IPS DF 4.7 (cell line): ENCODE measurements at regions not wholly inside any gene's neighbourhood (a gene's known extent, or its start where the extent isn't known, plus 50 kb on each side); places are given as distances from the start of the nearest gene placed in this dataset.
"Not testable (repeated sequence)": the region's sequence is repeated elsewhere in the genome, so short reads cannot be mapped to it uniquely, and the experiment has no call there.

Experiments used
- DNase-seq: peaks from one replicate; pipeline ENCODE4 v3.0.0-alpha.2; 2013; ENCODE audit warnings: low spot score; ENCODE audit errors: extremely low read depth

DNA sequence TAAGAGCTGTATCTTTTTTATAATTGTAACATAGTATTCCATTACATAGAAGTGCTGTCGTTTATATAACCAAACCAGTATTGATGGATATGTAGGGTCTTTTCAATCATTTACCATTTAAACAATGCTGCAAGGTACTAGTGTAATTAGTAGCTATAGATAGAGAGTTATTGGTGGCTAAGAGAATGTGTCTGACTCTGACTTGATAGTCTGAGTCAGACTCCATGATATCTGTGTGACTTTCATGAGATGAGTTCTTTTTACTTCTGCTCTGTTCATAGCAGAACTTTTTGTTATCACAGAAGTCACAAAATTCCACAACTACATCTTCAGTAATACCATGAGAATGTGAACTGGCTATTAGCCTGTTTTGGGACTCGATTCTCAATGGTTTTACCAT is 150.6 kb downstream of the FHIP1A start:
- DNase-seq, result no peak

DNA sequence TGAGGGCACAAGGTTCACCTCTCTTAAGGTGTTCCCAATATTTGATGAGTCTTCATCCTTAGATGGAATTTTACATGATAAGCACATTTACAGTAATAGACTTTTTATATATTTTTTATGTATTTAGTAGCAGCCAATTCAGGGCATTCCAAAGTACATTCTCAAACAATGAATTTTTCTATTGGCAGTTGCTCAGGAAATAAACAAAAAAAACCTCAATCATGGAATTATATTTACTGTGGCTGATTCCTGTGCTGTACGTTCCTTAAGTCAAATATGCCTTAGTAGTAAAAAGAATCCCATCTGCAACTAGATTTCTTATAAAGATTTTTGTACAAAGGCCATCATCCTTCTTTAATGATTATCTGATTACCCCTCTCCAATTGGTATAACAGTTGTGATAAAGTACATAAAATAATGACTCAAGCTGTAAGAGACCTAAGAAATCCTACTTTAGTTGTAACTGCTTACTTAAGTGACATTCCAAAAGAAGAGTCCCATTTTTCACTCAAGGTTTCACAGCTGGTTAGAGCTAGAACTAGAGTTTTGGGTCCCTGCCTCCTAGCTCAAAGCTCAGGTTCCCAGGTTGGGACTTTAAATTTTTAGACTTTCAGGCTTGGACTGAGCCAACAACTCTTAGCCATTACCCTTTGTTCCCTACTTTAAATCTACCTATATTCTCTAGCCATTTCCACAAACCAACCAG is 152.7 kb downstream of the FHIP1A start:
- no peak for DNase-seq

DNA sequence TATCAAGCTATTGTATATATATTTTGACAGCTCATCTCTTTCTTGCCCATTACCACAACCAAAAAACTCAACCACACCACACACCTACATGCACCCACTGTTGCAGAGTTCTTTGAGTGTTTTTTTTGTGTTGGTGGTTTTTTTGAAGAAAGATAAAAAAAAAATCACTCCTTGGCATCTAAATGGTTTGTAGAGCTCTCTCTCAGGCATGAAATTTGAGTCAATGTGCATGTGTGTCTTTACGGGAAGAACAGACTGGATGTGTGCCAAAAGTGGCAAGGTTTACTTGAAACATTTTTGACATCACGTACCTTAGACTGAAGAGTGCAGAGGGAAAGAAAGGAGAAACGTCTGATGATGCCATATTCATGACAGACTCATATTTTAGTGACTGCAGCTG is 154.2 kb downstream of the FHIP1A start:
- no peak for DNase-seq

DNA sequence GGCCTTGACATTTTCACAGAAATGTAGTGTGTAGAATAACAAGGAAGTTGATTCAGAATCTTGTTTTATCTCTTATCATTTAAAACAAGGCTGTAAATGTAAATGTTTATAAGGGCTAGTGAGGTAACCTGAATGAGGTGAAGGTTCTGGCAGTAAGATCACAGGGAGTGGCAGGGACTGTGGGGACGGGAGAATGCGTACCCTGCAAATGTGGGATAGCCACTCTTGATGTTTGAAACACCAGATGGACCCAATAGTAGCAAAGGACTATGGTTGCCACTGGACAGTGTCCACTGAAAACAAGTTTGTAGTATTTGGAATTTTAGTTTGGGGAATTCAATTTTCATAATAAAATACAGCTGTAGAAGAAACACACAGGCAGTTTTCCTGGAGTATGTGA is 155.3 kb downstream of the FHIP1A start:
- no peak for DNase-seq

DNA sequence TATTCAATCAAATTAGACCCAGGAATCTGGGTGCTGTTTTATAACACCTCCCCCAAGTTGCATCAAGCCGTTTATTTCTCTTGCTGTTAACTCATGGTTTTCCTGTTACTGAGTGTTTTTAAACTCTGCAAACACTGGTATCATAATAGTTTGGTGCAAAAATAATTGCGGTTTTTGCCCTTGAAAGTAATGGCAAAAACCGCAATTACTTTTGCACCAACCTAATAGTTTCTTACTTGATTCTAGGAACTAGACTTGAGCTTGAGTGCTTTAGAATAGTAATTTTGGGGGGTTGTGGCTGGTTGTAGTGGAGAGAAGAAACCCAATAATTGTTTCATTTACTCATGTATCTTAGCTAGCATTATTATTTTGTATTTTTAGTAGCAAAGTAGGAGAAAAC is 156.6 kb downstream of the FHIP1A start:
- DNase-seq, result no peak

DNA sequence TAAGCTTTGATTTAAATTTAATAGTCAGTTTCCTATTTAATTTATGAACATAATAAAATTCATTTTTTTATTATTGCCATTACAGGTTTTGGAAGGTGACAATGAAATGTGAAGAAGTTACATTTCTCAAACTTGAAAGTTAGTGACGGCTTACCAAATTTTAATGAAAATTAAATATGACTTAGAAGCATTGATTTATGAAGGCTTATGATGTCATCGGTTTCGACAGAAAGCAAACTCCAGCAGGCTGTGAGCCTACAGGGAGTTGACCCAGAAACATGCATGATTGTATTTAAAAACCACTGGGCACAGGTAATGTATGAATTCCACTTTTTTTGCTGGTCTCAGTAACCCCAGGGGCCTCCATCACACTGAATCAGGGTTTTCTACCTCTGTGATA is 157.1 kb downstream of the FHIP1A start:
- DNase-seq, result no peak

DNA sequence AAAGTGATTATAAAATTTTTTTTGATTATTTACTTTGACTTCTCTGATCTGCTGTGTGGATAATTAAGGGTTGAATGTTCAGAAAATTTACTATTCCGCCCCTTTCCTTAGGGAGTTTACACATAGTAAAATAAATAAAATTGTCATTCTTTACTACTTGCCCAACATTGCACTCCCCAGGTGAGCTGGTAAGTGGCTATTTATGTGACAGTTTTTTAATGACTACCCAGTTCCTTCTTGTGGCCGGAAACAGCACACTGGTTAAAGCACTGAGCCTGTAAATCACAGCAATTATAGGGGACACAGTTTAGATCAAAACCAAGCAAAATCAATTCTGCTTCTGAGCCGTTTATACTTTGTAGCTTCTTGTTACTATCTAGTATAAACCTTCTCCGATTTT is 158.1 kb downstream of the FHIP1A start:
- DNase-seq, result no peak

DNA sequence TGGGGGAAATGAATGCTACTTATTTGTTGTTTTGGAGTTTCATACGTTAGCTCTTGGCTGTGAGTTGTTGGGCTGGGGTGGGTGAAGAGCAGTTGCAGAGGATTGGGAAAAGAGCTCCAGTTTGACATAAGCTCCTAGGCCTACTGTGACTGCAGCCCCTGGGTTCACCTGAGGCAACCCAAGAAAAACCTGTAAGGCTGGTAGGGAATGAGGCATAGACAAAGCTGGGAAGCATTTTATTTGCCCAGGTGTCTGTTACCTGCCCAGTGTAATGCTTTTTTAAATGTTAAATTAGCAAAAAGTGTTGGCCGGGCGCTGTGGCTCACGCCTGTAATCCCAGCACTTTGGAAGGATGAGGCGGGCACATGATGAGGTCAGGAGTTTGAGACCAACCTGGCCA is 160.0 kb downstream of the FHIP1A start:
- no peak for DNase-seq

DNA sequence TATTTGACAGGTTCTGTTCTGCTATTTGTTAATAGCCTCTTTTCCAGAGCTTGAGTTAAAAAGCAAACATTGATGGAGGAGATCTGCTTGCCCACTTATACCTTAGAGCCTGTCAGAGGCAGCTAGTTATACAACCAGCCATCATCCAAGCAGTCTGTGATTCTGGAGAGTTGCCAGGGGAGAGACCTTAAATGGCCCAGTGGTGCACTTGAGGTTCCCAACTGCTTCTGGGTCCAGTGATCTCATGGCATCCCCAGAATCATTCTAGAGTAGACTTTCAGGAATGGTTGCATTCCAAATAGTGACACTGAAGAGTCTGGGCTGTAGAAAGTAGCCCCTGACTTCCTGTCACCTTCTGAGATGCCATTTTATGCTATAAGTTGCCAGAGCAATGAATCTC is 160.7 kb downstream of the FHIP1A start:
- DNase-seq, result no peak

DNA sequence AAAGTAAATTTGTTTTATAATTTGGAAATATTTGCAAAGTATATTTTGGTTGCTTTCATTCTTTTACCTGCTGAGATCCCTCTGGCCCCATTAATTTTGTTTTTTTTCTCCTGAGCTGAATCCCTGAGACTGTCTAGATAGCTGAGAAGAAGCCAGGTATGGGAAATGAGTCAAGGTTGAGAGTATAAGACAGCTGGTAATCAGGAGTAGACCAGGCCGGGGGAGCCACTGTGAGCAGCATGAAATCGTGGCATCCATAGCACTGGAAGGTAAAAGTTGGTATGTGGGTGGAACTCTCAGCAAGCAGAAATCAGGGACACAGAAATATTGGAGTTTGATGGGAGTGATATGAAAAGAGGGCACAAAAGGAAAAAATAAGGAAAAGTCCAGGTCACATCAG is 164.5 kb downstream of the FHIP1A start:
- DNase-seq, result no peak

DNA sequence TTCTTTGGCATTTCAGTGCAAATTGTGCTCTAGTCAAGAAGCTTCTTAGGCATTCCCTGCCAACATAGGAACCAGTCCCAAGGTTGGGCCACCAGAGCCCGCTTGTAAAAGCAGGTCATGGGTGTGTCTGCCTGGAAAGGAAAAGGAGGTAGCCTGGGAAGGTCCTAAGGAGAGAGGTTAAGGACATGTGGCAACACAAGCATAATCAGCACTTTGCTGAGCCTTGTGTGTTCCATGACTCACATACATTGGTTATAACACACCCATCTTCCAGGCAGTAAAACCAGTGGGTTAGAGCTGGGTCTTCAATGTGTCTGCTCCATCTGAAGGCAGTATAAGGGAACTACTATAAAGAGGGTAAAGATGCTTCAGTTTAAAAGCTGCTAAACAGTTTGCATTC is 165.0 kb downstream of the FHIP1A start:
- DNase-seq, result no peak

DNA sequence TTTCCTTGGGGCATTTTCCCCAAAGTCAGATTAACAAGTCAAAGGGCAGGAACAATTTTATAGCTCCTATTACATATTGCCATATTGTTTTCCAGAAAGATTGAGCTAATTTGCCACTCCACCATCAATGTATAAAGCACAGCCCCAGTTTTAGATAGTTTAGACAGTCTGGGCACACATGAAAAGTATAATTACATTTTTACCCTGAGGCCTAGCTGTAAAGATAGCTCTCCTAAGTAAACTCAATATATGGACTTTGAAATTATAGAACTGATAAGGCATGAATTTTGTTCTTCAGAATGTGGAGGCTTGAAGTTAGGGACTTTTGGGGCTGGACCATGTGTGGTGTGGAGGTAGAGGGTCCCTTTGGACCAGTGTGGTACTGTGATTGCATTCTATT is 166.0 kb downstream of the FHIP1A start:
- DNase-seq, result no peak

DNA sequence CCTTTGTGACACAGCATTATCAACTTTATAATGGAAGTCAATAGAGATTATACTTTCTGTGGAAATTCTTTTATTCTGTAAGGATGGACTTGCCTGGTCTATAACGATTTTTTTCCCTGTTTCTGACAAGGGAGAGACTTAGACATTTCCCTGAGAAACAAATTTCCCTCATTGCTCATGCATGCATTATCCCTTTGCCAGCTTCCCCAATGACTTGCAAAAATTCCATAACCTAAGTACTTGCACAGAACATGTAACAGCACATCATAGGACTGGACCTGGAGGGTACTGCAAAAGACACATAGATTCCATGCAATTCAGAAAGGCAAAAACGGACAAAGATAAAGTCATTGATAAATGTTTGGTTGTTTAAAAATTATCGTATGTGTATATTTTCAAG is 166.7 kb downstream of the FHIP1A start:
- no peak for DNase-seq

DNA sequence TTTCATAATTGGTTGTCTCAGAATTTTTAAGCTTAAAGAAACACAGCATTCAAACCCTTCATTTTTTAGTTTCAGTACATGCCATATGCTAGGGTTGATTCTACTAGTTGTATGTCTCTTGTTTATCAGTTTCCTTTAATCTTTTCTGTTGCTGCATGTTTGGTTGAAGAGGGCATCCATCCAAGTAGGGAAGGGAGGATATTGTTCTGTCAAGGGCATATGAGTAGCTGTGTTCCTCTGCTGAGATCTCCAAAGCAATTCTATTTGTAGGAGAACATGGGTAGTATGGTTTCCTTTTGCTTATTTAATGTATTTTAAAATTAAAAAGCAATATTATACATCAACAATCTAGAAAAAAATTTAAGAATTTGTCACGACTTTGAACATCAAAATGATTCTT is 167.7 kb downstream of the FHIP1A start:
- DNase-seq, result no peak

DNA sequence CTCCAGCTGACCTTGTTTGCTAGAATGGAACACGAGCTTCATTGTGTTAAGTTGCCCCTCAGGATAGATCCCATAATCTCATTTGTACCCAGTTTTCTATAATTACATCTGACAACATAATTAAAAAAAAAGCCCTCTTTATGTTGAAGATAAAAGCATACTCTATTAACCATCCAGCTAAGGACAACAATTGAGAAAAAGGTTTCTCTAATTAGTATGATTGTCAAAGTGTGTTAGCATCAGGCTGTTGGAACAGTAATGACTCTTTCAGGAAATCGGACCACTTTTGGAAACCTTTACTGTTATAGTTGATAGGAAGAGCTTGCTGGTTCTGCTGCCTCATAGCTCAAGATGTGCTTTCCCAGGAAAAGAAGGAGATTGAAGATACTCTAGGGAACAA is 172.6 kb downstream of the FHIP1A start:
- no peak for DNase-seq

DNA sequence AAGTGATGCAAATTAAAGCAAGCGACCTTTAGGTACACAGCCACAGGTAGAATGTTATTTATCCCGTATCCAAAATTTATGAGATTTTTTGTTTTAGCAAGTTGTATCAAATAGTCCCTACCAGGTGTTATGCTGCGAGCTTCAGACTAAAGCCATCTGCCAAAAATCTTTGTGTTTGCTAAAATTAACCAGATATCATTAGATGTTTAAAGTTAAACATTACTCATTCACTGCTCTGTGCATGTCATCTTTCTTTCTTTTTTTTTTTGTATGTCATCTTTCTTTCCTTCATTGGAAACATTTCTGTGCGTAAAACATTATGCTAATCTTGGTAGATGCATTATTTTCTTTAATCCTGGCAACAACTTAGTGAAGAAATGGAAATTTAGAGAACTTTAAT is 173.1 kb downstream of the FHIP1A start:
- DNase-seq, result no peak

DNA sequence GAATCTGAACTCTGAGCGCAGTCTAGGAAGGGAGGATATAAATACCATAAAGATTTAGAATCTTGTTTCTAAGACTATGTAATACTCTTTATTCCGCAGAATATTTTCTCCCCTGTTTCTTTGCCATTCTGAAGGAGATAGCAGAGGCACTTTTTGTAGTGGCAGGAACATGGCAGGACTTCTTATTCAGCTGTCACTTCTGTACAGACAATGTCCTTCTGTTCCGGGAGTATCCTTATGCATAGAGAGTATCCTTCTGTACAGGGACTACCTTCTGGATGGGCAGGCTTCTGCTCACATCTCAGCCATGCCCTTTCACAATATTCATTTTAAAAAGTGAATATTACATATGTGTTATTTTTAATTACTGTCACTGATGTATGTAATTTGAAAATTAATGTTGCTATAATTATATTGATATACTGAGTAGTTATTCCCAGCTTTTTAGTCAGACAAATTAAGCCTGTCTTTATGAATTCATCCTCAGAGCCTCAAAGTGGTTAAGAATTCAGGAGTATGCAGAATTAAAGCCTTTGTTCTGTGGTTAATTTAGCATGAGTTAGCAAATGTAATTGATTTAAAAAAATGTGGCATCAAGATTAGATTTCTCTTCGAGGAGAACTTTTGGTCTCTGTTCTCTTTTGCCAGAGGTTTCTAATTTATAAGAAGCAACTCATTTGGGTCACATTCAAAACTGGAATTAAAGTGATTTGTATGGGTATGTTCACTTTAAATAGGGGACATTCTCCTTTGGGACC is 174.4 kb downstream of the FHIP1A start:
- no peak for DNase-seq

DNA sequence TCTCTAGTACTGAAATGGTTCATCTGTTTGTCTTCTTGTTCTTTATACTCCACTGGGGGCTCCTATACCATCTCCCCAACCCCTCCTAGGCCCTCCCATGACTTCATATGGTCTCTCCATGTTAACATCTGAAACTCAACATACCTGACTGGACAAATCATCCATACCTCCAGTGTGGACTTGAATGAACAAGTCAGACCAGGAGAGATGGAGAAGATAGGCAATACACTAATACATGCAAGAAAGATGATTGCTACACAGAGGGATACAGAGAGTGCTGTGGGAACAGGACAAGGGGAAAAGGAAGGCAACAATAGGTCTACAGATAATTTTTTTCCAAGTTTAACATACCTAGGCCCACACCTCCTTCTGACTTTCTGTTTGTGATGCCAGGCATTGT is 175.1 kb downstream of the FHIP1A start:
- no peak for DNase-seq

DNA sequence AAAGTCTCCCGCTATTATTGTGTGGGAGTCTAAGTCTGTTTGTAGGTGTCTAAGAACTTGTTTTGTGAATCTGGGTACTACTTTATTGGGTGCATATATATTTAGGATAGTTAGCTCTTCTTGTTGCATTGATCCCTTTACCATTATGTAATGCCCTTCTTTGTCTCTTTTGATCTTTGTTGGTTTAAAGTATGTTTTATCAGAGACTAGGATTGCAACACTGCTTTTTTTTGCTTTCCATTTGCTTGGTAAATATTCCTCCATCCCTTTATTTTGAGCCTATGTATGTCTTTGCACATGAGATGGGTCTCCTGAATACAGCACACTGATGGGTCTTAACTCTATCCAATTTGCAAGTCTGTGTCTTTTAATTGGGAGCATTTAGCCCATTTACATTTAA is 165.2 kb downstream of the GATB start:
- DNase-seq, result not testable (repeated sequence)

DNA sequence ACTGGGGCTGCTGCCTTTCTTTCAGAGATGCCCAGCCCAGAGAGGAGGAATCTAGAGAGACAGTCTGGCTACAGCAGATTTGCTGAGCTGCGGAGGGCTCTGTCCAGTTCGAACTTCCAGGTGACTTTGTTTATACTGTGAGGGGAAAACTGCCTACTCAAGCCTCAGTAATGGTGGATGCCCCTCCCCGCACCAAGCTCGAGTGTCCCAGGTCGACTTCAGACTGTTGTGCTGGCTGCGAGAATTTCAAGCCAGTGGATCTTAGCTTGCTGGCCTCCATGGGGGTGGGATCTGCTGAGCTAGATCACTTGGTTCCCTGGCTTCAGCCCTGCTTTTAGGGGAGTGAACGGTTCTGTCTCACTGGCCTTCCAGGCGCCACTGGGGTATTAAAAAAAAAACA is 163.1 kb downstream of the GATB start:
- DNase-seq, result not testable (repeated sequence)

DNA sequence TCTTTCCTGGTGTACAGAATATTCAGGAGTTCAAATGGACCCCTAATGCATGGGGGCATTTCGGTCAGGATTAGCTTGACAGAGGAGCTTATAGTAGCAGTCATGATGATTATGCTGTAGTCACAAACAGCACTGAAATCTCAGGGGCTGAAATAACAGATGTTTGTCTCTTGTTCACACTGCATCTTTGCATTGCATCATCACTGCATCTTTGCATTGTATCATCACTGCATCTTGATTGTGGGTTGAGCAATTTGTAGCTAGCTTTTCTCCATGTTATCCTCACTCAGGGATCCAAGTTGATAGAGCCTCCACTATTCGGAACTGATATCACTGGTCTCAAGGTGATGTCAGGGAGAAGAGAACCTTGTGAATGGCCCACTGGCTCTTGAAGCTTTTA is 160.9 kb downstream of the GATB start:
- DNase-seq, result no peak

DNA sequence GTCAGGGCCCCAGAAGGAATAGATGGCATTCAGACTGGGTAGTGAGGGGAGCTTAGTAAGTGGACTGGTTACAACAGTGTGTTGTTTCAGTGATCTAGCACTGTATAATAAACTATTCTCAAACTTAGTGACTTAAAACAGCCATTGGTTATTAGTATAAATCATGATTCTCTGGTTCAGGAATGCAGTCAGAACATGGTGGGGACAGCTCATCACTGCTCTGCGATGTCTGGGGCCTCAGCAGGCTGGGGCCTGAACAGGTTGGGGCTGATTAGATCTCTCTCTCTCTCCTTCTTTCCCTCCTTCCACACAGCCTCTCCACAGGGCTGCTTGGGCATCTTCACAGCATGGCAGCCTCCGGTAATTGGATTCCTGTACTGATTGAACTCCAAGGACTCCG is 160.4 kb downstream of the GATB start:
- no peak for DNase-seq

DNA sequence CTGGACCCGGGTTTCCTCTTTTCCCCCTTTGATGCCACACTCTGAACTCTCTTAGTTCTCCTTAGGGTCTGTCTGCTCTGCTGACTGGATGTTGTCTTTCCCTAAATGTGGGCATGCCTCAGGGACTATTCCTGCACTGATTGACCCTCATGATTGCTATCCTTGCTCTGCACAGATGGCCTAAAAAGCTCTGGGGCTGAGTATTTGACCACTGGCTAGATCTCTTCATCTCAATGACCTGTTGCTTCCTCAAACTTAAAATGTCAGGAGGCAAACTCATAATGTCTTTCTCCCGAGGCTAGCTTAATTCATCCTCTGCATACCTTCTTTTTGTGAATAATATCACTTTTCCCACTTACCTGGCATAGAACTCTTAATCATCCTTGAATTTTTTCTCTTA is 157.4 kb downstream of the GATB start:
- DNase-seq, result no peak
